Epithelial cell of esophagus (primary cell): ENCODE measurements at regions not wholly inside any gene's neighbourhood (a gene's known extent, or its start where the extent isn't known, plus 50 kb on each side); places are given as distances from the start of the nearest gene placed in this dataset.

Experiments
- DNase-seq: peaks from one replicate; pipeline ENCODE4 v3.0.0; 2010; ENCODE audit warnings: low read depth
- H3K4me3 ChIP-seq: 2 replicates; pipeline ENCODE4 v1.5.1; 2011; ENCODE audit warnings: mild to moderate bottlenecking, low read length, control low read depth
- CTCF ChIP-seq: IDR thresholded peaks from 2 replicates; pipeline ENCODE4 v1.5.1; 2011; ENCODE audit warnings: low read depth, mild to moderate bottlenecking, low read length, control low read depth, inconsistent platforms; ENCODE audit not compliant: insufficient read depth; ENCODE audit errors: missing control alignments

DNA sequence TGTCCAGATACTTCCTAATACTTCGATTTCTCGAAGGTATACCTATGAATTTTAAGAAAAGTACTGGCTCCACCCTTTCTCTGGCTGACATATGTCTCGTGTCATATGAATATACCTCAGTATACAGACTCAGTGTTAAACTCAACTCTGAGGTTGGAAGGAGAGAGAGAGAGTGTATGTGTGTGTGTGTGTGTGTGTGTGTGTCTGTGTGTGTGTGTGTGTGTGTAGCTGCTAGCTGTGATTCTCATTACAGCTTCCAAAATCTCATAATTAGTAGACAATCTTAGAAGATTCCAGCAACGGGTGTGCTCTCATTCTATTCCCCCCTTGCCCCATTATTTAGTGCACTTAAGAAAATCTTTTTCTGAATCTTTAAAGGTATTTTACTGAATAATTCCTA is 380.3 kb upstream of the B3GALT2 start:
- DNase-seq = no peak
- no peak for TF ChIP-seq CTCF
- no peak overlapping the region for H3K4me3 ChIP-seq

GRCh38 chr1:193565971-193566577 is 379.7 kb upstream of the B3GALT2 start:
- no peak for TF ChIP-seq CTCF
- DNase-seq = no peak

GRCh38 chr1:193562121-193562520 is 375.7 kb upstream of the B3GALT2 start:
- no peak overlapping the region for H3K4me3 ChIP-seq
- no peak for DNase-seq
- TF ChIP-seq CTCF = no peak

More at GRCh38 chr1:193565971-193566577, 379.7 kb upstream of the B3GALT2 start:
- H3K4me3 ChIP-seq = no peak overlapping the region

GRCh38 chr1:193558491-193559028 is 372.1 kb upstream of the B3GALT2 start:
- TF ChIP-seq CTCF = no peak

GRCh38 chr1:193555662-193556441 is 369.4 kb upstream of the B3GALT2 start:
- TF ChIP-seq CTCF = no peak
- no peak for DNase-seq
- no peak overlapping the region for H3K4me3 ChIP-seq

More at GRCh38 chr1:193558491-193559028, 372.1 kb upstream of the B3GALT2 start:
- peak; percentile 60 for DNase-seq
- no peak overlapping the region for H3K4me3 ChIP-seq

GRCh38 chr1:193553564-193553963 is 367.2 kb upstream of the B3GALT2 start:
- no peak for DNase-seq
- H3K4me3 ChIP-seq = no peak overlapping the region
- TF ChIP-seq CTCF = no peak
